B cell (primary cell): ENCODE measurements at regions not wholly inside any gene's neighbourhood (a gene's known extent, or its start where the extent isn't known, plus 50 kb on each side); places are given as distances from the start of the nearest gene placed in this dataset.

ENCODE experiments used
- ATAC-seq: fragments of 200-7000 bp; cut with Tn5 transposase; one replicate; pipeline ENCODE4 v1.10.0; 2021; ENCODE audit warnings: low read depth, mild to moderate bottlenecking, moderate number of reproducible peaks, moderate library complexity
- CTCF ChIA-PET: fragments of 350-600 bp; sonication (Branson Sonifier 250); formaldehyde crosslinking; loops from one replicate; lab custom pipeline; 2021; ENCODE audit warnings: antibody characterized with exemption, inconsistent platforms; lab: Charles Lee
- POLR2A ChIA-PET: fragments of 350-600 bp; sonication (Branson Sonifier 250); formaldehyde crosslinking; loops from one replicate; lab custom pipeline; 2021; ENCODE audit warnings: antibody characterized with exemption; lab: Charles Lee
- DNase-seq: peaks from one replicate; pipeline ENCODE4 v3.0.0; 2013
- H2AFZ ChIP-seq: 2 replicates; pipeline ENCODE4 v1.6.1; 2012; ENCODE audit warnings: mild to moderate bottlenecking, low read depth, low read length; ENCODE audit not compliant: insufficient read depth, poor library complexity, severe bottlenecking
- H3K27ac ChIP-seq, 2 donors: 1 replicate in 1 of 2; 2 replicates in 1 of 2; pipeline ENCODE4 v1.5.1; 2012 to 2013; ENCODE audit warnings: low read length in 2 of 2, mild to moderate bottlenecking in 2 of 2, moderate library complexity in 1 of 2
- H3K27me3 ChIP-seq, 4 experiments: fragments of 200-600 bp in 1 of 4; sonication (generic) in 1 of 4; replicated peaks in 1 of 4; 1 replicate in 2 of 4; 2 replicates in 2 of 4; pipeline versions ENCODE4 v1.6.1 to v1.7.0; 2013 to 2016; ENCODE audit warnings: low read length in 3 of 4, mild to moderate bottlenecking in 2 of 4, mixed read lengths in 1 of 4, moderate library complexity in 1 of 4; ENCODE audit not compliant: insufficient read depth in 4 of 4, control insufficient read depth in 3 of 4; ENCODE audit errors: control extremely low read depth in 1 of 4
- H3K36me3 ChIP-seq, 2 experiments: replicated peaks in 1 of 2; 1 replicate in 1 of 2; 2 replicates in 1 of 2; pipeline versions ENCODE4 v1.6.1 to v1.7.1; 2013; ENCODE audit warnings: low read length in 1 of 2; ENCODE audit not compliant: insufficient read depth in 2 of 2, control insufficient read depth in 1 of 2; ENCODE audit errors: control extremely low read depth in 1 of 2, extremely low read depth in 1 of 2
- H3K4me1 ChIP-seq, 2 donors: fragments of 200-600 bp in 1 of 2; sonication (generic) in 1 of 2; 1 replicate in 1 of 2; 2 replicates in 1 of 2; pipeline versions ENCODE4 v1.5.1 to v1.6.1; 2013 to 2017; ENCODE audit warnings: low read length in 2 of 2; ENCODE audit not compliant: control insufficient read depth in 2 of 2, insufficient read depth in 2 of 2
- H3K4me2 ChIP-seq: replicated peaks from 2 replicates; pipeline ENCODE3; 2012; ENCODE audit warnings: mild to moderate bottlenecking, low read depth, low read length; ENCODE audit not compliant: poor library complexity, severe bottlenecking
- H3K4me3 ChIP-seq, 5 experiments: fragments of 200-600 bp in 1 of 5; sonication (generic) in 1 of 5; 1 replicate in 3 of 5; 2 replicates in 2 of 5; pipeline versions ENCODE4 v1.5.1 to v1.7.0; 2011 to 2016; ENCODE audit warnings: low read length in 4 of 5, mild to moderate bottlenecking in 4 of 5, low read depth in 2 of 5, control low read depth in 1 of 5, moderate library complexity in 1 of 5; ENCODE audit not compliant: insufficient read depth in 1 of 5; ENCODE audit errors: control extremely low read depth in 1 of 5, extremely low read depth in 1 of 5
- H3K79me2 ChIP-seq: fragments of 200-600 bp; sonication (generic); one replicate; pipeline ENCODE4 v1.6.0; 2016; ENCODE audit warnings: low read length; ENCODE audit not compliant: control insufficient read depth, insufficient read depth
- H3K9ac ChIP-seq: fragments of 200-600 bp; sonication (generic); 2 replicates; pipeline ENCODE4 v1.6.1; 2017; ENCODE audit warnings: mild to moderate bottlenecking, low read length, moderate library complexity
- H3K9me3 ChIP-seq, 3 donors: one replicate each; pipeline versions ENCODE4 v1.6.1 to v1.7.1; 2013; ENCODE audit warnings: low read length in 2 of 3; ENCODE audit not compliant: control insufficient read depth in 2 of 3, insufficient read depth in 1 of 3; ENCODE audit errors: control extremely low read depth in 1 of 3
- H4K20me1 ChIP-seq: 2 replicates; pipeline ENCODE4 v1.6.0; 2012; ENCODE audit warnings: mild to moderate bottlenecking, low read length; ENCODE audit not compliant: insufficient read depth, control insufficient read depth, poor library complexity, severe bottlenecking
- H3K27ac Mint-ChIP-seq: one replicate; pipeline ENCODE4 v1.8.0; 2021; ENCODE audit warnings: mixed read lengths
- H3K27me3 Mint-ChIP-seq: one replicate; pipeline ENCODE4 v1.8.0; 2021; ENCODE audit warnings: mixed read lengths
- H3K4me1 Mint-ChIP-seq: one replicate; pipeline ENCODE4 v1.8.0; 2021; ENCODE audit warnings: mixed read lengths
- H3K4me3 Mint-ChIP-seq: one replicate; pipeline ENCODE4 v1.8.0; 2021; ENCODE audit warnings: mixed read lengths
- H3K9me3 Mint-ChIP-seq: one replicate; pipeline ENCODE4 v1.8.0; 2022; ENCODE audit warnings: mixed read lengths; ENCODE audit not compliant: insufficient read depth
- EZH2 ChIP-seq: IDR thresholded peaks from 2 replicates; pipeline ENCODE4 v1.6.1; 2012; ENCODE audit warnings: borderline replicate concordance, low read depth, mild to moderate bottlenecking, moderate library complexity, low read length; ENCODE audit not compliant: insufficient read depth, poor library complexity, severe bottlenecking
- WGBS: methylation state at CpG from one replicate; pipeline ENCODE4 v1.1.5; 2013; ENCODE audit warnings: missing lambda C conversion rate; ENCODE audit not compliant: insufficient coverage; 5-methylcytosine and 5-hydroxymethylcytosine counted together
- intact Hi-C: fragments of 100-400 bp; cut with micrococcal nuclease; formaldehyde crosslinking; loops from one replicate; pipeline ENCODE4 v1.10.0; 2022
- TF ChIP-seq, protein P1 (sequence below): fragments of 200-600 bp; IDR thresholded peaks from one replicate; pipeline ENCODE4 v1.8.0; 2022; ENCODE audit warnings: antibody characterized with exemption, mild to moderate bottlenecking

DNA sequence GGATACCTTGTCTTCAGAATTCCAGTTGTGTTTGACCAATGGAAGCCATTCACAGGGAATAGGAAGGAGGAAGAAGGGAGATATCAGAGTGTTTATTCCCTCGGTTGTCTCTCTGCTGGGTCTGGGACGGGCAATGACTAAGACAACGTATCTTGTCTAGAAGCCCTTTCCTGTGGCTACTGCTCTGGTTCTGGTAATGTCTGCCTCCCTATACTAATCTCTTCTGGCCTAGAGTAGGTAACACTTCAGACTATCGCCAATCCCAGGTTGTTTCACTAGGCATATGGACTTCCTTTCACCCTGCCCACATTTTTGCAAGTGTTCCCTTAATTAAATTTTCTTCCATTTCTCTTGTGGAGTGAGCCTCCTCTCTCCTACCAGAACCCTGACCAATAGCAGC, 687.7 kb upstream of the TBX3 start:
- WGBS: 90% methylated on average over 3 of the region's 4 CpGs
- no peak overlapping the region for H3K9ac ChIP-seq

GRCh38 chr12:115370650-115371049, 686.7 kb upstream of the TBX3 start:
- Mint-ChIP-seq H3K27ac (no peak overlapping the region), H3K4me3 (no peak overlapping the region), H3K9me3 (no peaks in the 10 kb centered on the region), H3K27me3 (peaks cover 3% of the 10 kb centered on the region), H3K4me1 (no peaks in the 10 kb centered on the region)
- ChIA-PET POLR2A (no interaction called here), CTCF (no interaction called here)
- no peak for ATAC-seq
- H3K9me3 ChIP-seq: peaks cover 0 to 7% (median 1%) of the 10 kb centered on the region in 3 donors
- H4K20me1 ChIP-seq: no peaks in the 10 kb centered on the region
- H3K4me1 ChIP-seq: no peaks in the 10 kb centered on the region
- H3K27ac ChIP-seq: no peak overlapping the region
- no peaks in the 10 kb centered on the region for H3K36me3 ChIP-seq
- H3K79me2 ChIP-seq: no peaks in the 10 kb centered on the region
- no peaks in the 10 kb centered on the region for H3K27me3 ChIP-seq
- H3K4me2 ChIP-seq: no peak overlapping the region
- no peak overlapping the region for H2AFZ ChIP-seq
- no peak for TF ChIP-seq EZH2
- TF ChIP-seq, protein P1, sequence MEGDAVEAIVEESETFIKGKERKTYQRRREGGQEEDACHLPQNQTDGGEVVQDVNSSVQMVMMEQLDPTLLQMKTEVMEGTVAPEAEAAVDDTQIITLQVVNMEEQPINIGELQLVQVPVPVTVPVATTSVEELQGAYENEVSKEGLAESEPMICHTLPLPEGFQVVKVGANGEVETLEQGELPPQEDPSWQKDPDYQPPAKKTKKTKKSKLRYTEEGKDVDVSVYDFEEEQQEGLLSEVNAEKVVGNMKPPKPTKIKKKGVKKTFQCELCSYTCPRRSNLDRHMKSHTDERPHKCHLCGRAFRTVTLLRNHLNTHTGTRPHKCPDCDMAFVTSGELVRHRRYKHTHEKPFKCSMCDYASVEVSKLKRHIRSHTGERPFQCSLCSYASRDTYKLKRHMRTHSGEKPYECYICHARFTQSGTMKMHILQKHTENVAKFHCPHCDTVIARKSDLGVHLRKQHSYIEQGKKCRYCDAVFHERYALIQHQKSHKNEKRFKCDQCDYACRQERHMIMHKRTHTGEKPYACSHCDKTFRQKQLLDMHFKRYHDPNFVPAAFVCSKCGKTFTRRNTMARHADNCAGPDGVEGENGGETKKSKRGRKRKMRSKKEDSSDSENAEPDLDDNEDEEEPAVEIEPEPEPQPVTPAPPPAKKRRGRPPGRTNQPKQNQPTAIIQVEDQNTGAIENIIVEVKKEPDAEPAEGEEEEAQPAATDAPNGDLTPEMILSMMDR: no peak
- intact Hi-C loops: no loop called here
- no peak overlapping the region for H3K9ac ChIP-seq
- 80% methylated on average over 1 of the region's 6 CpGs for WGBS
- no peak overlapping the region for H3K4me3 ChIP-seq
- no peak for DNase-seq

More for the DNA sequence above, 687.7 kb upstream of the TBX3 start:
- Mint-ChIP-seq H3K4me1 (no peaks in the 10 kb centered on the region), H3K27ac (no peak overlapping the region), H3K4me3 (no peak overlapping the region), H3K9me3 (no peaks in the 10 kb centered on the region), H3K27me3 (peaks cover 3% of the 10 kb centered on the region)
- no peaks in the 10 kb centered on the region for H3K4me1 ChIP-seq
- H3K9me3 ChIP-seq: peaks cover 0 to 6% (median 1%) of the 10 kb centered on the region in 3 donors
- ChIA-PET POLR2A (no interaction called here), CTCF (no interaction called here)
- H3K79me2 ChIP-seq: no peaks in the 10 kb centered on the region
- no peaks in the 10 kb centered on the region for H3K27me3 ChIP-seq
- DNase-seq (no peak), ATAC-seq (no peak)
- H3K27ac ChIP-seq: no peak overlapping the region
- TF ChIP-seq, protein P1: no peak
- no peak overlapping the region for H3K4me2 ChIP-seq
- no peak overlapping the region for H2AFZ ChIP-seq
- no peak overlapping the region for H3K4me3 ChIP-seq
- intact Hi-C loops: no loop called here
- H3K36me3 ChIP-seq: no peaks in the 10 kb centered on the region
- no peaks in the 10 kb centered on the region for H4K20me1 ChIP-seq
